ENCODE measurements at regions not wholly inside any gene's neighbourhood (a gene's known extent, or its start where the extent isn't known, plus 50 kb on each side); places are given as distances from the start of the nearest gene placed in this dataset.

DNA sequence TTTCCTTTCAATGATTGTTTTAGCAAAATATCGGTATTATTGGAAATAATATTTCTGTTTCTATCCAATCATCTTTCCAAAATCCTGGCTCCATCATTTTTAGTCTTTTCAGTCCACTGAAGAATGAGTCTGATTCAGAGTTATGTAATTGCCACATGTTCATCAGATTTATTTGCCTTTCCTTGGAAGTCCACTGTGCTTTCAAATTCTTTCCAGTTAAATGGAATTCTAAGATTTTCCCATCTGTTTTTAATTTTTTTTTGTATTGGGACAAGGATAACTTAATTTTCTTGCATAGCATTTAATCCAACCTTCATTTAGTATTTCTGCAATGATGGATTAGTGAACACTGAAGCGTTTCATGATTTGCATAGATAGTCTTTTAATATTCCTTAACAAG, 521.5 kb upstream of the NRXN1 start:
- TF ChIP-seq, protein P1, sequence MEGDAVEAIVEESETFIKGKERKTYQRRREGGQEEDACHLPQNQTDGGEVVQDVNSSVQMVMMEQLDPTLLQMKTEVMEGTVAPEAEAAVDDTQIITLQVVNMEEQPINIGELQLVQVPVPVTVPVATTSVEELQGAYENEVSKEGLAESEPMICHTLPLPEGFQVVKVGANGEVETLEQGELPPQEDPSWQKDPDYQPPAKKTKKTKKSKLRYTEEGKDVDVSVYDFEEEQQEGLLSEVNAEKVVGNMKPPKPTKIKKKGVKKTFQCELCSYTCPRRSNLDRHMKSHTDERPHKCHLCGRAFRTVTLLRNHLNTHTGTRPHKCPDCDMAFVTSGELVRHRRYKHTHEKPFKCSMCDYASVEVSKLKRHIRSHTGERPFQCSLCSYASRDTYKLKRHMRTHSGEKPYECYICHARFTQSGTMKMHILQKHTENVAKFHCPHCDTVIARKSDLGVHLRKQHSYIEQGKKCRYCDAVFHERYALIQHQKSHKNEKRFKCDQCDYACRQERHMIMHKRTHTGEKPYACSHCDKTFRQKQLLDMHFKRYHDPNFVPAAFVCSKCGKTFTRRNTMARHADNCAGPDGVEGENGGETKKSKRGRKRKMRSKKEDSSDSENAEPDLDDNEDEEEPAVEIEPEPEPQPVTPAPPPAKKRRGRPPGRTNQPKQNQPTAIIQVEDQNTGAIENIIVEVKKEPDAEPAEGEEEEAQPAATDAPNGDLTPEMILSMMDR (IDR thresholded peaks at IDR 0.05; ENCODE audit: insufficient read depth, low read length, poor library complexity, severe bottlenecking), result no peak
- no peak for TF ChIP-seq EZH2phosphoT487 (conservative IDR thresholded peaks at IDR 0.05; ENCODE audit: low read length)

Data from SU-DHL-6 (cell line).